GM12878 (cell line): ENCODE measurements at regions not wholly inside any gene's neighbourhood (a gene's known extent, or its start where the extent isn't known, plus 50 kb on each side); places are given as distances from the start of the nearest gene placed in this dataset.

ENCODE experiments used
- ATAC-seq: fragments of 200-7000 bp; cut with Tn5 transposase; 3 replicates; pipeline ENCODE4 v1.9.1; 2020; ENCODE audit warnings: mild to moderate bottlenecking, moderate library complexity
- BruUV-seq: library from RNA; stranded (reverse); fragments of 400-500 nt; replicated peaks from 2 replicates; lab custom pipeline; 2021; lab: Mats Ljungman, UMichigan
- CTCF ChIA-PET: fragments of 300-600 bp; sonication (Branson Sonifier 250); formaldehyde crosslinking; extraction: SDS; loops from one replicate; lab custom pipeline; 2021; ENCODE audit warnings: inconsistent platforms; lab: Yijun Ruan, JAX
- POLR2A ChIA-PET: fragments of 350-600 bp; formaldehyde crosslinking; extraction: SDS; loops from one replicate; lab custom pipeline; 2021; ENCODE audit warnings: inconsistent platforms; lab: Charles Lee
- RAD21 ChIA-PET: fragments of 300-600 bp; sonication (Branson Sonifier 250); formaldehyde crosslinking; loops from one replicate; lab custom pipeline; 2023; ENCODE audit warnings: antibody characterized with exemption; ENCODE audit not compliant: unreplicated experiment; lab: Charles Lee
- SMC1A ChIA-PET: fragments of 300-600 bp; sonication (Branson Sonifier 250); formaldehyde crosslinking; loops from one replicate; lab custom pipeline; 2023; ENCODE audit not compliant: unreplicated experiment, uncharacterized antibody; lab: Charles Lee
- DNase-seq: peaks from one replicate; pipeline ENCODE4 v3.0.0-alpha.2; 2011; ENCODE audit warnings: low read depth, low spot score
- FAIRE-seq: peaks from 3 replicates; lab custom pipeline; 2011; peaks lifted over from hg19 to GRCh38; lab: Jason Lieb, UNC
- H2AFZ ChIP-seq: 2 replicates; pipeline ENCODE4 v1.6.0; 2011; ENCODE audit warnings: low read depth, low read length, control low read depth; ENCODE audit not compliant: control insufficient read depth
- H3K27ac ChIP-seq: 2 replicates; pipeline ENCODE4 v1.5.1; 2011; ENCODE audit warnings: control low read depth; ENCODE audit not compliant: control insufficient read depth, insufficient read depth
- H3K27me3 ChIP-seq, 2 experiments: replicated peaks in 1 of 2; 2 replicates each; pipeline versions ENCODE4 v1.6.0 to v1.6.1; 2011; ENCODE audit warnings: low read length in 1 of 2; ENCODE audit not compliant: control insufficient read depth in 2 of 2, insufficient read depth in 2 of 2
- H3K36me3 ChIP-seq, 2 experiments: 2 replicates each; pipeline ENCODE4 v1.5.1; 2011; ENCODE audit warnings: low read length in 1 of 2; ENCODE audit not compliant: control insufficient read depth in 2 of 2, insufficient read depth in 2 of 2
- H3K4me1 ChIP-seq: 2 replicates; pipeline ENCODE4 v1.6.1; 2011; ENCODE audit warnings: mild to moderate bottlenecking, low read length, moderate library complexity, mixed read lengths; ENCODE audit not compliant: control insufficient read depth, insufficient read depth
- H3K4me2 ChIP-seq: 2 replicates; pipeline ENCODE4 v1.6.0; 2011; ENCODE audit warnings: control low read depth; ENCODE audit not compliant: control insufficient read depth, insufficient read depth
- H3K4me3 ChIP-seq: fragments of 200-600 bp; sonication (generic); 2 replicates; pipeline ENCODE4 v1.5.1; 2016
- H3K79me2 ChIP-seq: 2 replicates; pipeline ENCODE4 v1.6.0; 2011; ENCODE audit warnings: low read length; ENCODE audit not compliant: control insufficient read depth, insufficient read depth
- H3K9ac ChIP-seq: 2 replicates; pipeline ENCODE4 v1.8.0; 2011; ENCODE audit warnings: low read length, control low read depth, mixed read lengths; ENCODE audit not compliant: control insufficient read depth, insufficient read depth
- H3K9me3 ChIP-seq: replicated peaks from 3 replicates; pipeline ENCODE4 v1.5.1; 2011; ENCODE audit warnings: mild to moderate bottlenecking, low read length; ENCODE audit not compliant: control insufficient read depth, insufficient read depth
- H4K20me1 ChIP-seq: 2 replicates; pipeline ENCODE4 v1.6.0; 2011; ENCODE audit not compliant: control insufficient read depth, insufficient read depth
- CREB1 ChIP-seq: IDR thresholded peaks from 2 replicates; pipeline ENCODE4 v1.6.1; 2012; ENCODE audit warnings: low read depth, mild to moderate bottlenecking, inconsistent platforms
- E2F8 ChIP-seq: fragments of 450-650 bp; IDR thresholded peaks from 2 replicates; pipeline ENCODE4 v1.6.1; 2018; ENCODE audit warnings: mild to moderate bottlenecking, low read depth, moderate library complexity; ENCODE audit not compliant: partially characterized antibody
- FOS ChIP-seq: IDR thresholded peaks from 3 replicates; pipeline ENCODE4 v1.6.1; 2011; ENCODE audit warnings: borderline replicate concordance; ENCODE audit not compliant: insufficient read length; ENCODE audit errors: extremely low read depth
- FOXK2 ChIP-seq: fragments of 450-650 bp; IDR thresholded peaks from 2 replicates; pipeline ENCODE4 v1.6.1; 2017; ENCODE audit warnings: mild to moderate bottlenecking, moderate library complexity
- JUND ChIP-seq: IDR thresholded peaks from 2 replicates; pipeline ENCODE4 v1.6.1; 2012; ENCODE audit warnings: low read depth, mild to moderate bottlenecking, low read length, improper control_type of control experiment, moderate library complexity
- NR2C1 ChIP-seq: fragments of 450-650 bp; IDR thresholded peaks from 2 replicates; pipeline ENCODE4 v1.6.1; 2017; ENCODE audit warnings: antibody characterized with exemption, mild to moderate bottlenecking, moderate library complexity
- NR2C2 ChIP-seq: IDR thresholded peaks from 2 replicates; pipeline ENCODE4 v1.6.1; 2011; ENCODE audit warnings: borderline replicate concordance, low read depth; ENCODE audit not compliant: control insufficient read depth, insufficient read length
- ZNF592 ChIP-seq: fragments of 450-650 bp; IDR thresholded peaks from 2 replicates; pipeline ENCODE4 v1.6.1; 2017; ENCODE audit warnings: mild to moderate bottlenecking, moderate library complexity
- WGBS: methylation state at CpG from one replicate; pipeline ENCODE4 v1.1.6; 2016; ENCODE audit warnings: low lambda C conversion rate; ENCODE audit not compliant: insufficient replicate concordance, insufficient coverage; ENCODE audit errors: missing lambda C conversion rate; 5-methylcytosine and 5-hydroxymethylcytosine counted together
- in situ Hi-C: fragments of 300-500 bp; cut with MboI; formaldehyde crosslinking; loops from 9 replicates; pipeline ENCODE4 v1.14.3; 2018; ENCODE audit warnings: mixed read lengths
- intact Hi-C: fragments of 100-400 bp; cut with micrococcal nuclease; formaldehyde crosslinking; loops from one replicate; pipeline ENCODE4 v1.14.2; 2022; ENCODE audit not compliant: unreplicated experiment

- SMC1A ChIA-PET: no interaction called here
These were observed 86.5 kb upstream of the PRR23E start for GRCh38 chr3:127106456-127106855.

More at GRCh38 chr3:127106456-127106855, 86.5 kb upstream of the PRR23E start:
- no peak overlapping the region for H3K9ac ChIP-seq
- ChIA-PET RAD21 (no interaction called here), POLR2A (no interaction called here)
- no peak for FAIRE-seq
- H3K9me3 ChIP-seq: no peaks in the 10 kb centered on the region; the same call in 2 of the 3 replicates
- no peaks in the 10 kb centered on the region; a peak in 2 of 4 replicates for H3K27me3 ChIP-seq
- H3K4me3 ChIP-seq: no peak overlapping the region
- no peak overlapping the region for H3K4me2 ChIP-seq
- in situ Hi-C loops: no loop called here
- intact Hi-C loops: no loop called here
- ATAC-seq: no peak
- DNase-seq: no peak
- H3K79me2 ChIP-seq: no peaks in the 10 kb centered on the region
- 15% methylated on average over 9 of the region's 9 CpGs for WGBS
- no peaks in the 10 kb centered on the region for H3K36me3 ChIP-seq
- H3K27ac ChIP-seq: no peak overlapping the region
- H4K20me1 ChIP-seq: no peaks in the 10 kb centered on the region
- H3K4me1 ChIP-seq: no peaks in the 10 kb centered on the region
- TF ChIP-seq JUND: no peak
- TF ChIP-seq NR2C1: no peak
- TF ChIP-seq FOS: no peak
- no peak for TF ChIP-seq CREB1
- TF ChIP-seq NR2C2: no peak
- no peak for TF ChIP-seq FOXK2
- TF ChIP-seq E2F8: no peak
- TF ChIP-seq ZNF592: no peak
- TF ChIP-seq, all 136 proteins: peak for 0
- CTCF ChIA-PET: interaction anchor here (0.5 to 0.8 kb wide), 3 partner anchors 124 to 362 kb away, joined by 3 read pairs; no protein-coding TSS in a partner anchor
- no peak overlapping the region for H2AFZ ChIP-seq
- no TSS peak for BruUV-seq
